HepG2 (cell line): ENCODE measurements at regions not wholly inside any gene's neighbourhood (a gene's known extent, or its start where the extent isn't known, plus 50 kb on each side); places are given as distances from the start of the nearest gene placed in this dataset.

ENCODE experiments used
- AHDC1 ChIP-seq: sonication (generic); formaldehyde crosslinking; IDR thresholded peaks from 2 replicates; pipeline ENCODE4 v1.5.1; 2020; ENCODE audit warnings: mild to moderate bottlenecking, missing genetic modification reagents, borderline replicate concordance
- AHR ChIP-seq: IDR thresholded peaks from 2 replicates; pipeline ENCODE4 v1.6.1; 2018; ENCODE audit warnings: missing genetic modification reagents, missing compliant biosample characterization
- BHLHE40 ChIP-seq: IDR thresholded peaks from 2 replicates; pipeline ENCODE4 v1.6.1; 2011; ENCODE audit warnings: low read length, improper control_type of control experiment
- CTCF ChIP-seq: sonication (generic); formaldehyde crosslinking; IDR thresholded peaks from 2 replicates; pipeline ENCODE4 v1.5.0; 2020; ENCODE audit warnings: mild to moderate bottlenecking, missing genetic modification reagents, moderate library complexity
- FOXM1 ChIP-seq: sonication (generic); formaldehyde crosslinking; IDR thresholded peaks from 2 replicates; pipeline ENCODE4 v1.5.0; 2020; ENCODE audit warnings: missing genetic modification reagents
- IRF1 ChIP-seq: sonication (generic); formaldehyde crosslinking; IDR thresholded peaks from 2 replicates; pipeline ENCODE4 v1.4.0; 2020; ENCODE audit warnings: low read depth, mild to moderate bottlenecking, missing genetic modification reagents
- MAFK ChIP-seq, 2 experiments: IDR thresholded peaks in 1 of 2; conservative IDR thresholded peaks in 1 of 2; 2 replicates each; pipeline ENCODE4 v1.6.1; 2011; ENCODE audit warnings: improper control_type of control experiment in 2 of 2, low read length in 2 of 2
- MBNL3 ChIP-seq: fragments of 250-450 bp; sonication (Bioruptor Pico); conservative IDR thresholded peaks from 2 replicates; pipeline ENCODE4 v1.8.0; 2022; ENCODE audit warnings: mild to moderate bottlenecking, inconsistent platforms
- RELA ChIP-seq: sonication (generic); formaldehyde crosslinking; IDR thresholded peaks from 2 replicates; pipeline ENCODE4 v1.4.0; 2020; ENCODE audit warnings: missing genetic modification reagents
- ZBTB1 ChIP-seq: sonication (generic); formaldehyde crosslinking; IDR thresholded peaks from 2 replicates; pipeline ENCODE4 v1.4.0; 2020; ENCODE audit warnings: missing genetic modification reagents, borderline replicate concordance
- ZNF101 ChIP-seq: sonication (generic); formaldehyde crosslinking; IDR thresholded peaks from 2 replicates; pipeline ENCODE4 v1.4.0; 2020; ENCODE audit warnings: mild to moderate bottlenecking, low read depth, missing genetic modification reagents, borderline replicate concordance
- ZNF354B ChIP-seq: sonication (generic); formaldehyde crosslinking; IDR thresholded peaks from 2 replicates; pipeline ENCODE4 v1.8.0; 2022; ENCODE audit warnings: mild to moderate bottlenecking, missing genetic modification reagents
- ZNF687 ChIP-seq: sonication (generic); formaldehyde crosslinking; IDR thresholded peaks from 2 replicates; pipeline ENCODE4 v1.5.1; 2020; ENCODE audit warnings: mild to moderate bottlenecking, missing genetic modification reagents, moderate library complexity

GRCh38 chr3:66164155-66164554, 56.6 kb upstream of the SLC25A26 start:
- TF ChIP-seq CTCF: no peak
- no peak for TF ChIP-seq ZBTB1 (CRISPR knock-in tag)
- no peak for TF ChIP-seq MBNL3 (CRISPR knock-in tag)
- TF ChIP-seq AHDC1 (CRISPR knock-in tag): no peak
- no peak for TF ChIP-seq BHLHE40
- no peak for TF ChIP-seq RELA (CRISPR knock-in tag)
- no peak for TF ChIP-seq IRF1 (CRISPR knock-in tag)
- TF ChIP-seq ZNF101 (CRISPR knock-in tag): no peak
- no peak for TF ChIP-seq MAFK (conservative IDR thresholded peaks at IDR 0.05 in 1 of 2, IDR thresholded peaks at IDR 0.05 in 1 of 2; ENCODE audit: low read length in 2 of 2)
- no peak for TF ChIP-seq FOXM1
- no peak for TF ChIP-seq ZNF354B (CRISPR knock-in tag)
- no peak for TF ChIP-seq AHR (CRISPR knock-in tag)
- no peak for TF ChIP-seq ZNF687 (CRISPR knock-in tag)
